BLaER1 treated with 17β-estradiol and CSF1 and Interleukin-3, amounts not matched to agents 10 nM and 100 nM (cell line): ENCODE measurements at regions not wholly inside any gene's neighbourhood (a gene's known extent, or its start where the extent isn't known, plus 50 kb on each side); places are given as distances from the start of the nearest gene placed in this dataset.

Experiments
- H3K27ac ChIP-seq, 11 experiments: shearing (Covaris generic); formaldehyde crosslinking; 2 replicates each; pipeline ENCODE4 v1.8.1; 2022
- H3K27me3 ChIP-seq, 11 experiments: shearing (Covaris generic); formaldehyde crosslinking; 2 replicates each; pipeline ENCODE4 v1.8.1; 2022
- H3K36me3 ChIP-seq, 11 experiments: shearing (Covaris generic); formaldehyde crosslinking; 2 replicates each; pipeline ENCODE4 v1.8.1; 2022
- H3K4me1 ChIP-seq, 10 experiments: shearing (Covaris generic); formaldehyde crosslinking; 2 replicates each; pipeline ENCODE4 v1.8.1; 2022
- H3K4me2 ChIP-seq, 11 experiments: shearing (Covaris generic); formaldehyde crosslinking; 2 replicates each; pipeline ENCODE4 v1.8.1; 2022
- H3K4me3 ChIP-seq, 10 experiments: shearing (Covaris generic); formaldehyde crosslinking; 2 replicates each; pipeline ENCODE4 v1.8.1; 2022
- H3K9ac ChIP-seq, 11 experiments: shearing (Covaris generic); formaldehyde crosslinking; 2 replicates each; pipeline ENCODE4 v1.8.1; 2022
- H3K9me3 ChIP-seq, 11 experiments: shearing (Covaris generic); formaldehyde crosslinking; replicated peaks in 1 of 11; 2 replicates each; pipeline ENCODE4 v1.8.1; 2022
- H4K20me1 ChIP-seq, 11 experiments: shearing (Covaris generic); formaldehyde crosslinking; 2 replicates each; pipeline ENCODE4 v1.8.1; 2022
- Cebpa-rat ChIP-seq, 11 experiments: shearing (Covaris generic); IDR thresholded peaks; 2 replicates each; pipeline ENCODE4 v1.8.1; 2022

GRCh38 chr13:80988391-80989151 lies 647.6 kb upstream of the SPRY2 start:
- TF ChIP-seq Cebpa-rat (IDR thresholded peaks at IDR 0.05), result no peak

GRCh38 chr13:80979035-80979641 lies 638.2 kb upstream of the SPRY2 start:
- Histone ChIP-seq H3K9ac (no peak overlapping the region), H4K20me1 (no peaks in the 10 kb centered on the region), H3K4me3 (no peak overlapping the region), H3K27me3 (no peaks in the 10 kb centered on the region), H3K36me3 (no peaks in the 10 kb centered on the region), H3K4me2 (no peak overlapping the region), H3K27ac (no peak overlapping the region), H3K9me3 (peaks cover 0 to 15% (median 7%) of the 10 kb centered on the region in 11 experiments; a peak in 9 of 22 replicates), H3K4me1 (no peaks in the 10 kb centered on the region)
- TF ChIP-seq Cebpa-rat (IDR thresholded peaks at IDR 0.05), result no peak

More at GRCh38 chr13:80988391-80989151, 647.6 kb upstream of the SPRY2 start:
- Histone ChIP-seq H3K4me1 (no peaks in the 10 kb centered on the region), H3K36me3 (no peaks in the 10 kb centered on the region), H3K9me3 (peaks cover 11 to 27% (median 23%) of the 10 kb centered on the region in 11 experiments; a peak in 20 of 22 replicates), H4K20me1 (no peaks in the 10 kb centered on the region), H3K9ac (no peak overlapping the region), H3K4me2 (no peak overlapping the region), H3K27me3 (no peaks in the 10 kb centered on the region), H3K27ac (no peak overlapping the region), H3K4me3 (no peak overlapping the region)

DNA sequence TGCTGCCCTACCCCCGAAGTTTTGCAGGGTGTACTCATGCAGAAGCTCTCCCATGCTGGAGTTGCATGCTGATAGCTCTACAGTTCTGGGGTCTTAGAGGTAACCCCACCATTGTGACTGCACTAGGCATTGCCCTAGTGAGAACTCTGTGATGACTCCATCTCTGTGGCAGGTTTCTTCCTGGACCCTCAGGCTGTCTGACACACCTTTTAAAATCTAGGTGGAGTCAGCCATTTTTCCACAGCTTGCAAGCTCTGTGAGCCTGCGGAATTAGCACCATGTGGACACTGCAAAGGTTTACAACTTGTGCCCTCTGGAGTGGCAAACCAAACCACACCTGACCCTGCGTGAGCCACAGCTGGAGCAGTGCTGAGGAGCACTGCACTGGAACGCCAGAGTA lies 636.2 kb upstream of the SPRY2 start:
- no peak overlapping the region for H3K27ac ChIP-seq

GRCh38 chr13:80975903-80976302 lies 635.0 kb upstream of the SPRY2 start:
- H3K4me3 ChIP-seq, result no peak overlapping the region
- H3K4me2 ChIP-seq, result no peak overlapping the region
- TF ChIP-seq Cebpa-rat (IDR thresholded peaks at IDR 0.05), result no peak

More for the DNA sequence above, 636.2 kb upstream of the SPRY2 start:
- H3K4me2 ChIP-seq, result no peak overlapping the region
- H3K4me3 ChIP-seq, result no peak overlapping the region
- no peaks in the 10 kb centered on the region for H4K20me1 ChIP-seq
- H3K27me3 ChIP-seq, result no peaks in the 10 kb centered on the region
- no peaks in the 10 kb centered on the region for H3K36me3 ChIP-seq
- H3K9ac ChIP-seq, result no peak overlapping the region
- no peak for TF ChIP-seq Cebpa-rat (IDR thresholded peaks at IDR 0.05)
- no peaks in the 10 kb centered on the region for H3K4me1 ChIP-seq
- peaks cover 0 to 15% (median 7%) of the 10 kb centered on the region in 11 experiments; a peak in 8 of 22 replicates for H3K9me3 ChIP-seq

DNA sequence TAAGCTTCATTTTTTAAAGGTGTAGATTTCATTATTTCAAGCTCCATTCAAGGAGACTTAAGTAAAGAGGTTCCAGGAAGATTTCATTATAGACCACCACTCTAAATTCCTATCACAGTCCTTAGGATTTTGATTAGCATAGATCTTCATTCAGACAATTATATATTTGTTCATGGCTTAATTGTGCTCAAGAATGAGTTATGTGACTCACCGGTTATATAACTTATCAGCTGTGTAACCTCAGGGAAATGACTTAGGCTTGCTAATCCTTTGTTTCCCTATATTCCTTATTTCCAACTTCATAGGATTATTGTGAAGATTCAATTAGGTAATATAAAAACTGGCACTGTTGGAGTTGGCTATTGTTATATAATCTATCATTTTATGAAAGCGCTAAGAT lies 632.8 kb upstream of the SPRY2 start:
- H3K4me3 ChIP-seq, result no peak overlapping the region

More at GRCh38 chr13:80975903-80976302, 635.0 kb upstream of the SPRY2 start:
- H3K36me3 ChIP-seq, result no peaks in the 10 kb centered on the region
- H3K9ac ChIP-seq, result no peak overlapping the region
- no peak overlapping the region for H3K27ac ChIP-seq
- no peaks in the 10 kb centered on the region for H3K27me3 ChIP-seq
- peaks cover 0 to 16% (median 9%) of the 10 kb centered on the region in 11 experiments; a peak in 18 of 22 replicates for H3K9me3 ChIP-seq
- H3K4me1 ChIP-seq, result no peaks in the 10 kb centered on the region
- no peaks in the 10 kb centered on the region for H4K20me1 ChIP-seq

DNA sequence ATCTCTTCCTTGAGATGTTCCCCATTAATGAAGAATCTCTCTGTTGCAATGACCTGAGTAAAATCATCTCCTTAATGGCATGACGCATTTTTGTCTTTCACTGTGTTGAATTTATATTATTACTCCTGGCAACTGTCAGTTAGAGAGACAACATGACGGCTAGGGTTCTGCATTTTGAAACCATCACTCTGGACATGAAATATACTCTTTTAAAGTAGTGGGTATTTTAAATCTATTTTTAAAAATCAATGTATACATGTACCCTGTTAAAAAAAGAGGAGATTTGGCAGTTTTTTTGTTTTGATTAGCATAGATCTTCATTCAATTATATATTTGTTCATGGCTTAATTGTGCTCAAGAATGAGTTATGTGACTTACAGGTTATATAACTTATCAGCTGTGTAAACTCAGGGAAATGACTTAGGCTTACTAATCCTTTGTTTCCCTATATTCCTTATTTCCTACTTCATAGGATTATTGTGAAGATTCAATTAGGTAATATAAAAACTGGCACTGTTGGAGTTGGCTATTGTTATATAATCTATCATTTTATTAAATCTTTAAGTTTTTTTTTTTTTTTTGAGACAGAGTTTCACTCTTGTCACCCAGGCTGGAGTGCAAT lies 632.0 kb upstream of the SPRY2 start:
- Histone ChIP-seq H3K27me3 (no peaks in the 10 kb centered on the region), H3K4me1 (peaks cover 0 to 14% (median 10%) of the 10 kb centered on the region in 10 experiments; a peak in 13 of 20 replicates), H3K4me3 (no peak overlapping the region), H3K36me3 (no peaks in the 10 kb centered on the region), H4K20me1 (no peaks in the 10 kb centered on the region), H3K27ac (no peak overlapping the region), H3K4me2 (no peak overlapping the region), H3K9me3 (peaks cover 0 to 15% (median 11%) of the 10 kb centered on the region in 11 experiments; a peak in 14 of 22 replicates), H3K9ac (no peak overlapping the region)
- TF ChIP-seq Cebpa-rat (IDR thresholded peaks at IDR 0.05), result no peak

More for the DNA sequence above, 632.8 kb upstream of the SPRY2 start:
- no peak for TF ChIP-seq Cebpa-rat (IDR thresholded peaks at IDR 0.05)
- no peak overlapping the region for H3K4me2 ChIP-seq
- H3K9ac ChIP-seq, result no peak overlapping the region
- H3K27me3 ChIP-seq, result no peaks in the 10 kb centered on the region
- no peaks in the 10 kb centered on the region for H4K20me1 ChIP-seq
- peaks cover 0 to 15% (median 11%) of the 10 kb centered on the region in 11 experiments; a peak in 14 of 22 replicates for H3K9me3 ChIP-seq
- H3K4me1 ChIP-seq, result peaks cover 0 to 14% (median 10%) of the 10 kb centered on the region in 10 experiments; a peak in 13 of 20 replicates
- H3K27ac ChIP-seq, result no peak overlapping the region
- no peaks in the 10 kb centered on the region for H3K36me3 ChIP-seq

- Histone ChIP-seq H3K4me2 (peak overlapping the region in 2 of 11 experiments; percentile 6 to 35; a peak in 2 of 22 replicates), H3K36me3 (no peaks in the 10 kb centered on the region), H3K4me1 (peaks cover 8 to 19% (median 14%) of the 10 kb centered on the region in 10 experiments; a peak in 19 of 20 replicates), H3K27ac (no peak overlapping the region), H3K9ac (no peak overlapping the region), H3K4me3 (no peak overlapping the region), H3K9me3 (peaks cover 0 to under 1% (median 0%) of the 10 kb centered on the region in 11 experiments; a peak in 2 of 22 replicates), H3K27me3 (no peaks in the 10 kb centered on the region), H4K20me1 (no peaks in the 10 kb centered on the region)
- TF ChIP-seq Cebpa-rat (IDR thresholded peaks at IDR 0.05), result no peak
These were observed 624.2 kb upstream of the SPRY2 start for GRCh38 chr13:80965097-80965496.

DNA sequence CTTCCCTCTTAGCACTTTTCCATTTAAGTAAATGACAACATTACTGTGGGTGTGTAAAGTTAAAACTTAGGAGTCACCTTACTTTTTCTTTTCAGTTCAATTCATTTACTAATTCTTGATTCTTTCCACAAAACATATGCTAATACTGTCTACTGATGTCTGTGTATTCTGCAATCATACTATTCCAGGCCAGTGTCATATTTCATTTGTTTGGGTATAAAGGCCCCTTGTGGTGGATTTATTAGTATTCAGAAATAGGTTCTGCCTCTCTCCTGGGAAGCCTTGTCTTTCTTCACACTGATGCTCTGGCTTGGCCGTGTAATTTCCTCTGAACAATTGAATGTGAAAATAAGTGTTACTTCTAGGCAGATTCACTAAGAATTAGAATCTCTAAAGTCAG lies 621.9 kb upstream of the SPRY2 start:
- H3K9me3 ChIP-seq, result no peaks in the 10 kb centered on the region; a peak in 1 of 22 replicates
- peaks cover 0 to 10% (median 8%) of the 10 kb centered on the region in 10 experiments; a peak in 11 of 20 replicates for H3K4me1 ChIP-seq
- H4K20me1 ChIP-seq, result no peaks in the 10 kb centered on the region
- no peak for TF ChIP-seq Cebpa-rat (IDR thresholded peaks at IDR 0.05)
- no peaks in the 10 kb centered on the region for H3K27me3 ChIP-seq
- H3K27ac ChIP-seq, result no peak overlapping the region
- H3K9ac ChIP-seq, result no peak overlapping the region
- H3K4me3 ChIP-seq, result no peak overlapping the region
- H3K36me3 ChIP-seq, result no peaks in the 10 kb centered on the region
- no peak overlapping the region for H3K4me2 ChIP-seq

DNA sequence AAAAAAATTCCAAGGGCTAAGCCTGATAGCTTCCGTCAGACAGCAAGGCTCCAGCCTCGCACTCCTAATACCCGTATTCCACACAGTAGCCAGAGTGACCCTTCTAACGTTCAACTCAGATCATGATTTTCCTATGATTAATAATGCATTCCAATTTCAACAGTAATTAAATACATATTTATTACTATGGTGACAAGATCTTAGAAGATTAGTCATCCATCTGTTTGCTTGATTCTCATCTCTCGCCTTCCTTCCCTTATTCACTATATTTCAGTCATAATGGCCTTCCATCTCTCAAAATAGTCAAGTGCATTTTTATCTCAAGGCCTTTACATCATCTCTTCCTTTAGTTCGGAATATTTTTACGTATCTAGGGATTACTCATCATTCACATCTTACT lies 621.2 kb upstream of the SPRY2 start:
- Histone ChIP-seq H3K9me3 (no peaks in the 10 kb centered on the region; a peak in 1 of 22 replicates), H3K4me1 (peaks cover 0 to 10% (median 8%) of the 10 kb centered on the region in 10 experiments; a peak in 11 of 20 replicates), H3K9ac (no peak overlapping the region), H3K4me2 (no peak overlapping the region), H3K27ac (no peak overlapping the region), H3K4me3 (no peak overlapping the region), H3K27me3 (no peaks in the 10 kb centered on the region), H3K36me3 (no peaks in the 10 kb centered on the region), H4K20me1 (no peaks in the 10 kb centered on the region)
- no peak for TF ChIP-seq Cebpa-rat (IDR thresholded peaks at IDR 0.05)
